Neural progenitor cell (in vitro differentiated cells): ENCODE measurements at regions not wholly inside any gene's neighbourhood (a gene's known extent, or its start where the extent isn't known, plus 50 kb on each side); places are given as distances from the start of the nearest gene placed in this dataset.

ENCODE experiments used
- CTCF ChIP-seq: fragments of 200-600 bp; sonication (generic); IDR thresholded peaks from 2 replicates; pipeline ENCODE4 v1.5.1; 2017; ENCODE audit warnings: antibody characterized with exemption, mild to moderate bottlenecking
- EZH2 ChIP-seq: fragments of 200-600 bp; sonication (generic); IDR thresholded peaks from 2 replicates; pipeline ENCODE4 v1.6.1; 2017; ENCODE audit warnings: antibody characterized with exemption, mild to moderate bottlenecking, moderate library complexity

GRCh38 chr4:130646886-130647285 is 1550.9 kb downstream of the C4orf33 start:
- TF ChIP-seq CTCF (no peak), EZH2 (no peak)
